Cardiac septum (tissue), 1 donor: ENCODE measurements at regions not wholly inside any gene's neighbourhood (a gene's known extent, or its start where the extent isn't known, plus 50 kb on each side); places are given as distances from the start of the nearest gene placed in this dataset.
"Not testable (repeated sequence)": the region's sequence is repeated elsewhere in the genome, so short reads cannot be mapped to it uniquely, and the experiment has no call there.

ENCODE experiments used
- DNase-seq: peaks from one replicate; pipeline ENCODE4 v3.0.0-alpha.2; 2020; ENCODE audit warnings: low spot score
- intact Hi-C: fragments of 100-400 bp; cut with DNase I; formaldehyde crosslinking; loops from one replicate; pipeline ENCODE4 v1.14.0; 2022
- donor health status: DM: no; HTN: no; CAD: no.

GRCh38 chr12:58425481-58426392 lies 484.4 kb downstream of the ATP23 start:
- no peak for DNase-seq
- intact Hi-C loops, result no loop called here

DNA sequence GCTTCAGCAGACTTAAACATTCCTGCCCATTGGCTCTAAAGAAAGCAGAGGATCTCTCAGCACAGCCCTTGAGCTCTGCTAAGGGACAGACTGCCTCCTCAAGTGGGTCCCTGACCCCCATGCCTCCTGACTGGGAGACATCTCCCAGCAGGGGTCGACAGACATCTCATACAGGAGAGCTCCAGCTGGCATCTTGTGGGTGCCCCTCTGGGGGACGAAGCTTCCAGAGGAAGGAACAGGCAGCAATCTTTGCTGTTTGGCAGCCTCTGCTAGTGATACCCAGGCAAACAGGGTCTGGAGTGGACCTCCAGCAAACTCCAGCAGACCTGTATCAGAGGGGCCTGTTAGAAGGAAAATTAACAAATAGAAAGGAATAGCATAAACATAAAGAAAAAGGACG lies 485.1 kb downstream of the ATP23 start:
- intact Hi-C loops, DNase-seq: not testable (repeated sequence)

DNA sequence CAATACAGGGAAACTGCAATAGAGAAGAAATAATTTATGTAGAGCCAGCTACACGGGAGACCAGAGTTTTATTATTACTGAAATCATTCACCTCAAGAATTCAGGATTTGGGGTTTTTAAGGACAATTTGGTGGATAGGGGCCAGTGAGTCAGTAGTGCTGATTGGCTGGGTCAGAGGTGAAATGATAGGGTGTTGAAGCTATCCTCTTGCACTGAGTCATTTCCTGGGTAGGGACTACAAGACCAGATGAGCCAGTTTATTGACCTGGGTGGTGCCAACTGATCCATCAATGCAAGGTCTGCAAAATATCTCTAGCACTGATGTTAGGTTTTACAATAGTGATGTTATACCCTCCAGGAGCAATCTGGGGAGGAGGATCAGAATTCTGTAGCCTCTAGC lies 486.3 kb downstream of the LRIG3 start:
- intact Hi-C loops, result no loop called here

DNA sequence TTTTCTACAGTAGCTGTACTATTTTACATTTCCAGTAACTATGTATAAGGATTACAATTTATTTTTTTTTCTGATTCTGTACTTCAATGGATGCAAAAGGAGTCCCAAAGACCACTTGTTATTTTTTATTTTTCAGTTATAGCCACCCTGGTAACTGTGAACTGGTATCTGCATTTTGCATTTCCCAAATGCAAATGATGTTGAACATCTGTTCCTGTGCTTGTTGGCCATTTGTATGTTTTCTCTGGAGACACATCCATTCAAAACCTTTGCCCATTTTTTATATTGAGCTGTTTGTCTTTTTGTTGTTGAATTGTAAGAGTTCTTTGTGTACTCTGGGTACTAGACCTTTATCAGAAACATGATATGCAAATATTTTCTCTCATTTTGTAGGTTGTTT lies 485.6 kb downstream of the LRIG3 start:
- intact Hi-C loops, result no loop called here
- DNase-seq, result no peak

More for the DNA sequence above, 486.3 kb downstream of the LRIG3 start:
- no peak for DNase-seq

GRCh38 chr12:58435647-58436046 lies 484.7 kb downstream of the LRIG3 start:
- DNase-seq, result no peak
- intact Hi-C loops, result no loop called here

- no peak for DNase-seq
- intact Hi-C loops, result loop anchor here (5.0 kb wide), 1 partner anchor 94 kb away; no protein-coding TSS in a partner anchor
Observed at GRCh38 chr12:58441483-58441882, 478.8 kb downstream of the LRIG3 start.

GRCh38 chr12:58443273-58443980 lies 476.9 kb downstream of the LRIG3 start:
- intact Hi-C loops, result loop anchor here (5.0 kb wide), 1 partner anchor 96 kb away; no protein-coding TSS in a partner anchor

GRCh38 chr12:58443981-58444371 lies 476.3 kb downstream of the LRIG3 start:
- intact Hi-C loops, result loop anchor here (5.0 kb wide), 1 partner anchor 97 kb away; no protein-coding TSS in a partner anchor
- no peak for DNase-seq

More at GRCh38 chr12:58443273-58443980, 476.9 kb downstream of the LRIG3 start:
- DNase-seq, result no peak

DNA sequence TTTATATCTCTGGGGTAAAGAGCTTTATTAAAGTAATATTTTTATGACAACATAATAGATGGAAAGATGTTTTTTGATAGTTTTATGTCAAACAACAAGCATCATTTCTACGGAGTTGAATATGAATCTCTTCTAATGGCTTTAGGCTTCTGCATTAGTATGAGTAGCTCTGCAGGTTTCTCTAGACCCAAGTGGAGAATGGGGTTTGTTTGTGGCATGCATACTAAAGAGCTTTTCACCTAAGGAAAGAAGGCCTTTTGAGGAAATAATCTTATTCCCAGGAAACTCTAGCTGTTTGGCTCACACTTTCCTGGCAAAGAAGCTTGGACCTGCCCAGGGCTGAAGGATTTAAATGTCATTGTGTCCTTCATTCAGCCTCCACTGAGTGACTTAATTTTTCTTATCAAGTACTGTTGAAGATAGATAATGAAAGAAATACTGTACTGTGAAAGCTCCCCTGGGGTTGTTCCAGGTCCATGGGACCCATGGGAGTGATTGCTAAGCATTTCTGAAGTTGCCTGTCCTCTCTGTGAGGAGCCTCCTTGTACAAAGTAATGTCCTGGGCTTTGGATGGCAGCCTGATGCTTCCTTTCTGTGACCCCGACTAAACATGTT lies 469.3 kb downstream of the LRIG3 start:
- DNase-seq, result no peak
- intact Hi-C loops, result no loop called here

GRCh38 chr12:58452546-58452945 lies 467.8 kb downstream of the LRIG3 start:
- intact Hi-C loops, result no loop called here
- DNase-seq, result no peak

DNA sequence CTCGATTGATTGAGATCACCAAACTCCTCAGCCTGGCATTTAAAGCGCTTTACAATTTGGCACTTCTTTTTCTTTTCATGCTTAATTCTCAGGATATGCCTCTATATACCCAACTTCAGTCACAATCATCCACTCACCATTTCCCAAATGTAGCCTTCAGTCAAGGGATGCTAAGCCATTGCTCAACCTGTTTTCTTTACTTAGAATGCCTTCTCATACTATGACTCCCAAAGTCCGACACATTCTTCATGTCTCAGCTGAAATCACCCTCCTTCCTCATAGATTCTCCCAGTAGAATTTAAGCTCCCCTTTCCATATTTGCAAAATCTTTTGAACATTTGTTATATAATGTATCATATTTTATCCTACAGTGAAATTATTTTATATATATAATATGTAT lies 467.0 kb downstream of the LRIG3 start:
- intact Hi-C loops, result no loop called here
- no peak for DNase-seq

DNA sequence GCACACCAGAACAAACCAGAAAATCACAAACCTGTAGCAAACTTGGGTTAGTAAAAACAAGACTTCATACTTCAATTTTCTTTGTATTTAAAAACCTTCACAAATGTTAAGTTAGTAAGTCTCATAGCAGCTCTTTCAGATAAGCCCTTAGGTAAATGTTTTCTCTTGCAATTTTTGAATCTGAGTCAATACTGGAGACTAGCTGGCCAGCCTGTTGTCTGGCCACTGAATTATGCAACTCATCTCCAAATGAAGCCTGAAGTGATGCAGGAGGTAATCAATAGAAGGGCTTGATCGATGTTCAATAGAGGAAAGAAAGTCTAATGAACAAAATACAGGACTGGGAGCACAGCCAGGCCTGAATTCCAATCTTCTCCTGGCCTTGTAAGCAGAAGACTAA lies 465.2 kb downstream of the LRIG3 start:
- no peak for DNase-seq
- intact Hi-C loops, result no loop called here

DNA sequence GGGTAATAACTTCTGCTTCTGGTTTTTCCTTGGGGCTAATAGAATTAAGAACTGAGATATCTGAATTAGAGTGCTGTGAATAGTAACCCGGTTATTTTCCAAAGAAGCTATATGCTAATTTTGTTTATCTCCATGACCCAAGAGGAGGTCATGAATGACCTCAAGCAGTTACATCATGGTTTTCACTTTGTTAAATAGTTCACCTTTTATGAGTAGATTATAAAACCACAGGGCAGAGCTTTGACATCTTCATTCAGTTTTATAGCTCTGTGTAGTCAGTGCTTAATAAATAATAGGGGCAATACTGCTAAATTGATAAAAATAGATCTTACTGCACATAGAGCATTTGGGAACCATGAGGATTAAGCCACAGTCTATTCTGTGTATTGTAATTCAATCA lies 462.2 kb downstream of the LRIG3 start:
- DNase-seq, result no peak
- intact Hi-C loops, result no loop called here

- intact Hi-C loops, result no loop called here
- DNase-seq, result no peak
Observed at GRCh38 chr12:58459191-58459590, 461.1 kb downstream of the LRIG3 start.

- intact Hi-C loops, result no loop called here
- DNase-seq, result no peak
Observed at GRCh38 chr12:58463051-58463450, 457.3 kb downstream of the LRIG3 start.

DNA sequence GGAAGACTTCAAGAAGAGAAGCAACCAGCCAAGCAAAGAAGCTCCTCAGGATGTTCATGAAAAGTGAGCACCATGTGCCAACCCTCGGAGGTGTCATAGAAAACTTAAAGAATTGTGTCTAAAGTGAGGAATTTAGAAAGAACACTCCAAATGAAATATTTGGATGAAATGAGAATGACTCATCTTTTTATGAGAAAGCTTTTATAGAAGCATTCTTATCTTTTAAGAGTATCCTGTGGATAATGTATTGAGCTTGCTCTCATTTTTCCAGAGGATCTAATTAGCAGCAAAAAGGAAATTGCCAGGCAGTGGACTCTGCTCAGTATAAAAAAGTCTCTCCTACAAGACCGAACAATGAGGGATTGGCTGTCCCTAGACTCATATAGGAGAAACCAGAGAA lies 454.9 kb downstream of the LRIG3 start:
- intact Hi-C loops, result no loop called here
- no peak for DNase-seq

- intact Hi-C loops, result no loop called here
- no peak for DNase-seq
Observed at GRCh38 chr12:58470266-58471010, 449.9 kb downstream of the LRIG3 start.

GRCh38 chr12:58479401-58479800 lies 440.9 kb downstream of the LRIG3 start:
- no peak for DNase-seq
- intact Hi-C loops, result no loop called here

- no peak for DNase-seq
Observed at GRCh38 chr12:58481811-58482210, 438.5 kb downstream of the LRIG3 start.

DNA sequence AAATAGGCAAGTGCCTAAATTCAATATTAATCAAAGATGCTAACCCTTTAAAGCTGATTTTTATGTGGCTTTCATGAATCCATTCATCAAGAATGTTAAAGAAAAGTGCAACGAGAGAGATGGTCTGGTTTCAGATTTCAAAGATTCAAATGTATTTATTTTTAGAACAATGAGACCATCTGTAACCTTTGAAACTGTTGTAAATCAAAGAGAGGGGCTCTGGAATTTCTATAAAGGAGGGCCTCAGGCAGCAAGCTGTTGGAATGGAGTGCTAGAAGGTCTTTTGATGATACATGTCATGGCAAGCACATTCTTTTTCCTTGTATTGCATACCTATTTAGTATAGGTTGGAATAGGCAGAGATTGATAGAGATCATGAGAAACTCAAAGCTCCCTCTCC lies 433.0 kb downstream of the LRIG3 start:
- intact Hi-C loops, result no loop called here
- no peak for DNase-seq

More at GRCh38 chr12:58481811-58482210, 438.5 kb downstream of the LRIG3 start:
- intact Hi-C loops, result no loop called here
